ENCODE measurements at regions not wholly inside any gene's neighbourhood (a gene's known extent, or its start where the extent isn't known, plus 50 kb on each side); places are given as distances from the start of the nearest gene placed in this dataset.
"Not testable (repeated sequence)": the region's sequence is repeated elsewhere in the genome, so short reads cannot be mapped to it uniquely, and the experiment has no call there.

GRCh38 chrY:26047365-26047764 lies 425.4 kb downstream of the CDY1 start:
- not testable (repeated sequence) for TF ChIP-seq CTCF, POLR2A (IDR thresholded peaks at IDR 0.05)
